SK-N-SH treated with all-trans-retinoic acid at 6 μM for 48 hours (cell line): ENCODE measurements at regions not wholly inside any gene's neighbourhood (a gene's known extent, or its start where the extent isn't known, plus 50 kb on each side); places are given as distances from the start of the nearest gene placed in this dataset.
"Not testable (repeated sequence)": the region's sequence is repeated elsewhere in the genome, so short reads cannot be mapped to it uniquely, and the experiment has no call there.

ENCODE experiments used
- ATAC-seq: fragments of 200-7000 bp; cut with Tn5 transposase; 3 replicates; pipeline ENCODE4 v1.9.1; 2020; ENCODE audit warnings: mild to moderate bottlenecking, moderate library complexity
- BACH2 ChIP-seq: fragments of 250-450 bp; sonication (Bioruptor Pico); IDR thresholded peaks from 2 replicates; pipeline ENCODE4 v1.9.0; 2021; ENCODE audit warnings: mild to moderate bottlenecking, borderline replicate concordance
- CREB5 ChIP-seq: fragments of 250-450 bp; sonication (Bioruptor Pico); IDR thresholded peaks from 2 replicates; pipeline ENCODE4 v1.5.1; 2020; ENCODE audit warnings: low read depth, mild to moderate bottlenecking, moderate library complexity
- CSRNP3 ChIP-seq: fragments of 250-450 bp; sonication (Bioruptor Pico); IDR thresholded peaks from 2 replicates; pipeline ENCODE4 v1.5.1; 2021; ENCODE audit warnings: mild to moderate bottlenecking, moderate library complexity
- ESRRG ChIP-seq: fragments of 250-450 bp; sonication (Bioruptor Pico); IDR thresholded peaks from 2 replicates; pipeline ENCODE4 v1.6.1; 2021; ENCODE audit warnings: mild to moderate bottlenecking
- GLIS3 ChIP-seq: fragments of 250-450 bp; sonication (Bioruptor Pico); IDR thresholded peaks from 2 replicates; pipeline ENCODE4 v1.5.0; 2020; ENCODE audit warnings: mild to moderate bottlenecking, moderate library complexity
- ISL1 ChIP-seq: fragments of 250-450 bp; sonication (Bioruptor Pico); IDR thresholded peaks from 2 replicates; pipeline ENCODE4 v2.1.2; 2022; ENCODE audit warnings: mild to moderate bottlenecking, moderate library complexity
- POU6F1 ChIP-seq: fragments of 250-450 bp; sonication (Bioruptor Pico); IDR thresholded peaks from 2 replicates; pipeline ENCODE4 v1.8.0; 2021; ENCODE audit warnings: low read depth, mild to moderate bottlenecking, moderate library complexity, borderline replicate concordance
- PPARA ChIP-seq: fragments of 250-450 bp; sonication (Bioruptor Pico); IDR thresholded peaks from 2 replicates; pipeline ENCODE4 v1.5.0; 2020; ENCODE audit warnings: mild to moderate bottlenecking, borderline replicate concordance
- RARB ChIP-seq: fragments of 250-450 bp; sonication (Bioruptor Pico); IDR thresholded peaks from 2 replicates; pipeline ENCODE4 v1.8.0; 2021; ENCODE audit warnings: mild to moderate bottlenecking, moderate library complexity
- SNAI2 ChIP-seq: fragments of 250-450 bp; sonication (Bioruptor Pico); IDR thresholded peaks from 2 replicates; pipeline ENCODE4 v1.5.0; 2020; ENCODE audit warnings: mild to moderate bottlenecking, moderate library complexity
- TCF4 ChIP-seq: fragments of 250-450 bp; sonication (Bioruptor Pico); IDR thresholded peaks from 2 replicates; pipeline ENCODE4 v1.8.0; 2021; ENCODE audit warnings: mild to moderate bottlenecking, moderate library complexity, borderline replicate concordance
- TOX ChIP-seq: fragments of 250-450 bp; sonication (Bioruptor Pico); IDR thresholded peaks from 2 replicates; pipeline ENCODE4 v1.8.0; 2021; ENCODE audit warnings: mild to moderate bottlenecking, moderate library complexity, borderline replicate concordance
- TSHZ2 ChIP-seq: fragments of 250-450 bp; sonication (Bioruptor Pico); IDR thresholded peaks from 2 replicates; pipeline ENCODE4 v1.5.0; 2020; ENCODE audit warnings: mild to moderate bottlenecking, moderate library complexity
- ZC3H10 ChIP-seq: fragments of 250-450 bp; sonication (Bioruptor Pico); IDR thresholded peaks from 2 replicates; pipeline ENCODE4 v1.5.1; 2021; ENCODE audit warnings: mild to moderate bottlenecking, moderate library complexity
- ZFP30 ChIP-seq: fragments of 450-650 bp; formaldehyde crosslinking; IDR thresholded peaks from 2 replicates; pipeline ENCODE4 v1.5.0; 2022; ENCODE audit warnings: mild to moderate bottlenecking, moderate library complexity
- ZNF565 ChIP-seq: fragments of 450-650 bp; formaldehyde crosslinking; conservative IDR thresholded peaks from 2 replicates; pipeline ENCODE4 v1.5.0; 2020; ENCODE audit warnings: low read depth, mild to moderate bottlenecking, moderate library complexity
- ZNF8 ChIP-seq: fragments of 450-650 bp; formaldehyde crosslinking; IDR thresholded peaks from 2 replicates; pipeline ENCODE4 v1.5.0; 2020; ENCODE audit warnings: mild to moderate bottlenecking, moderate library complexity
- TF ChIP-seq, protein P1 (sequence below): fragments of 250-450 bp; sonication (Bioruptor Pico); IDR thresholded peaks from 2 replicates; pipeline ENCODE4 v1.8.0; 2020; ENCODE audit warnings: mild to moderate bottlenecking, moderate library complexity, borderline replicate concordance

DNA sequence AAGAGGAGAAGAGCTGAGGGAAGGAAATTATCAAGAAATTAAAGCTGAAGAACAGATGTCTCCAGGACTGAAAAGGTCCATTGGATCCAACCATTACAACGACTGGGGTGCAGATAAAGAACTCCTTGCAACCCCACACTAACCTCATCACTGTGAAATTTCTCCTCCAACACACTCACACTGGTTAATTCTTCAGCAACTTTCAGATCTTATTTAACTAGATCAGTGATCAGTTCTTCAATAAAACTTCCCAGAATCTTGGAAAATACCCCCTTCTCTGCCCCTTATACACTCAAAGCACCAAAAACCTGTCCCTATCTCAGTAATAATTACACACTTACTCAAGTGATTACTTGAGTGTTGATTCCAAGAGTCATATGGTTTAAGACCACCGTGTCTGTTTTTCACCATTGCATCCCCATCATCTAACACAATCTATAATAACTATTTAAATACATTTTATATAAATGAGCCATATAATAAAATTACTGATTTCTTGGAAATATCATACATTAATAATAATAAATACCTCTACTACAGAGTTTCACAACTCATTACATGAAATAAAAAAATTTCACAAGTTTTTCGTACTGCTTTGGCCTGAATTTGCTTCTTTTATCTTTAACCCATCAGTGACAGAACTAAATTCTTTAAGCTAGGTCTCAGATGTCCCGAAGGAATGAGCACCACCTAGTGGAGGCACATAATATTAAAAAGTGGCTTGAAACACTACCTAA lies 123.7 kb downstream of the MPP7 start:
- TF ChIP-seq BACH2 (CRISPR knock-in tag) = no peak
- no peak for TF ChIP-seq ZNF8 (CRISPR knock-in tag)
- TF ChIP-seq TOX (CRISPR knock-in tag) = no peak
- no peak for TF ChIP-seq SNAI2 (CRISPR knock-in tag)
- no peak for TF ChIP-seq PPARA (CRISPR knock-in tag)
- no peak for TF ChIP-seq ZC3H10 (CRISPR knock-in tag)
- no peak for TF ChIP-seq ZFP30 (CRISPR knock-in tag)
- TF ChIP-seq CREB5 (CRISPR knock-in tag) = no peak
- TF ChIP-seq RARB (CRISPR knock-in tag) = no peak
- TF ChIP-seq ZNF565 (CRISPR knock-in tag) = no peak
- TF ChIP-seq, protein P1, sequence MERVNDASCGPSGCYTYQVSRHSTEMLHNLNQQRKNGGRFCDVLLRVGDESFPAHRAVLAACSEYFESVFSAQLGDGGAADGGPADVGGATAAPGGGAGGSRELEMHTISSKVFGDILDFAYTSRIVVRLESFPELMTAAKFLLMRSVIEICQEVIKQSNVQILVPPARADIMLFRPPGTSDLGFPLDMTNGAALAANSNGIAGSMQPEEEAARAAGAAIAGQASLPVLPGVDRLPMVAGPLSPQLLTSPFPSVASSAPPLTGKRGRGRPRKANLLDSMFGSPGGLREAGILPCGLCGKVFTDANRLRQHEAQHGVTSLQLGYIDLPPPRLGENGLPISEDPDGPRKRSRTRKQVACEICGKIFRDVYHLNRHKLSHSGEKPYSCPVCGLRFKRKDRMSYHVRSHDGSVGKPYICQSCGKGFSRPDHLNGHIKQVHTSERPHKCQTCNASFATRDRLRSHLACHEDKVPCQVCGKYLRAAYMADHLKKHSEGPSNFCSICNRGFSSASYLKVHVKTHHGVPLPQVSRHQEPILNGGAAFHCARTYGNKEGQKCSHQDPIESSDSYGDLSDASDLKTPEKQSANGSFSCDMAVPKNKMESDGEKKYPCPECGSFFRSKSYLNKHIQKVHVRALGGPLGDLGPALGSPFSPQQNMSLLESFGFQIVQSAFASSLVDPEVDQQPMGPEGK (CRISPR knock-in tag) = no peak
- ATAC-seq = peak; percentile 81

DNA sequence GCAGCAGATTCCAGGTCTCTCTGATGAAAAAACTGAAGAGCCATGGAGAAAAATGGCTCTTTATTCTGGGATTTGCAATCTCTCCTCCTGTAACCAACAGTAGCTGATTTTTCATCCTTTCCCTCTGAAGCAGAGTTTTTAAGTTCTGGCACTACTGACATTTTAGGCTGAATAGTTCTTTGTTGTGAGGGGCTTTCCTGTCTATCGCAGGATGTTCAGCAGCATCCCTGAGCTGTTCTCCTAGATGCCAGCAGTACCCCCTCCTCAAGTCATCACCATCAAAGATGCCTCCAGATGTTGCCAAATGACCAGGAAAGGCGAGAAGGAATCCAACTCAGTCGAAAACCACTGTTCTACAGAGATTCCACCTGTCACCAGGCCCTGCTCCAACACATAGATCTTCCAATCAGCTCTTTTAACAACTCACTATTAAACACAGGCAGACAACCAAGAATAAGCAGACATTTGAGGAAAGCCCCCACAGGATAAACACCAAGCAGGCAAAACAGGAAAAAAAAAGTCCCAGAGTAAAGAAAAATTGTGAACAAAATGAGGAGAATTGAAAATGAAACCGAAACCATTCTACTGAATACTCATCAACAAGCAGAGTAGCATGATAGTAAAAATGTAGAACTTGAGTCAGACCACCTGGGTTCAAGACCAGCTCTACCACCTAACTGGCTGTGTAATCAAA lies 124.8 kb downstream of the MPP7 start:
- peak; percentile 35; the same call in 2 of the 3 replicates for ATAC-seq
- TF ChIP-seq ESRRG (CRISPR knock-in tag) = no peak
- TF ChIP-seq, all 23 proteins: peak for 0

DNA sequence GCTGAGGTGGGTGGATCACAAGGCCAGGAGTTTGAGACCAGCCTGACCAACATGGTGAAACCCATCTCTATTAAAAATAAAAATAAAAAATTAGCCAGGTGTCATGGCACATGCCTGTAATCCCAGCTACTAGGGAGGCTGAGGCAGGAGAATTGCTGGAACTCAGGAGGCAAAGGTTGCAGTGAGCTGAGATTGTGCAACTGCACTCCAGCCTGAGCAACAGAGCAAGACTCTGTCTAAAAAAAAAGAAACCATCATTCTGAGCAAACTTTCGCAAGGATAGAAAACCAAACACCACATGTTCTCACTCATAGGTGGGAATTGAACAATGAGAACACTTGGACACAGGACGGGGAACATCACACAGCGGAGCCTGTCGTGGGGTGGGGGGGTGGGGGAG lies 126.4 kb downstream of the MPP7 start:
- ATAC-seq = not testable (repeated sequence)

GRCh38 chr10:28172223-28172610 lies 130.6 kb downstream of the MPP7 start:
- no peak for ATAC-seq
- TF ChIP-seq ESRRG (CRISPR knock-in tag) (no peak), GLIS3 (CRISPR knock-in tag) (no peak), ZNF8 (CRISPR knock-in tag) (no peak), RARB (CRISPR knock-in tag) (no peak), CSRNP3 (CRISPR knock-in tag) (no peak), ISL1 (CRISPR knock-in tag) (no peak)
- TF ChIP-seq, all 23 proteins: peak for 0

- no peak for TF ChIP-seq ISL1 (CRISPR knock-in tag)
- no peak for TF ChIP-seq TCF4 (CRISPR knock-in tag)
- ATAC-seq = no peak
Measured at GRCh38 chr10:28171468-28172222, 131.2 kb downstream of the MPP7 start.

GRCh38 chr10:28169525-28169924 lies 133.3 kb downstream of the MPP7 start:
- ATAC-seq = no peak
- TF ChIP-seq SNAI2 (CRISPR knock-in tag) (no peak), TCF4 (CRISPR knock-in tag) (no peak), POU6F1 (CRISPR knock-in tag) (no peak), TSHZ2 (CRISPR knock-in tag) (no peak), ZNF8 (CRISPR knock-in tag) (no peak), PPARA (CRISPR knock-in tag) (no peak), BACH2 (CRISPR knock-in tag) (no peak), ZNF565 (CRISPR knock-in tag) (no peak)
